Hepatocyte (in vitro differentiated cells): ENCODE measurements at regions not wholly inside any gene's neighbourhood (a gene's known extent, or its start where the extent isn't known, plus 50 kb on each side); places are given as distances from the start of the nearest gene placed in this dataset.

ENCODE experiments used
- EZH2 ChIP-seq: fragments of 200-600 bp; sonication (generic); IDR thresholded peaks from 2 replicates; pipeline ENCODE4 v1.6.1; 2016; ENCODE audit warnings: antibody characterized with exemption, mild to moderate bottlenecking, borderline replicate concordance
- TF ChIP-seq, protein P1 (sequence below): fragments of 200-600 bp; sonication (generic); IDR thresholded peaks from 2 replicates; pipeline ENCODE4 v1.5.1; 2016; ENCODE audit warnings: antibody characterized with exemption, mild to moderate bottlenecking; ENCODE audit not compliant: poor library complexity

DNA sequence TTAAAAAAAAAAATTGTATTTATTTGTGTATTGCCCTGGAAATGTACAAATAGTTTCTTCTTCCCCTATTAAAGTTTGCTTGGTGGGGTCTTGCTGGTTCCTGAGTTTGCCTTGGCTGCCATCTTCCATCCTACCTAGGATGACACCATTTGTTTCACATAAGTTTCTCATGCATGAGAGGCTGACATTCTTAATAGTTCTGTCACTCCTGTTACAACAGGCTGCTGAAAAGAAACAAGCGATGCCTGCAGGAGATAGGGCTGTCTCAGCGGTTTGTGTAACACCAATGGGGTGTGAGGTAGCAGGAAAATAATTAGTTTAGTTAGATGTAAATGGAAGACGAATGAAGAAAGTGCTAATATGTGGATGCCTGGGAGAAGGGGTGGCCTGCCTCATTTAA, 1000.9 kb upstream of the RBFOX1 start:
- TF ChIP-seq, protein P1, sequence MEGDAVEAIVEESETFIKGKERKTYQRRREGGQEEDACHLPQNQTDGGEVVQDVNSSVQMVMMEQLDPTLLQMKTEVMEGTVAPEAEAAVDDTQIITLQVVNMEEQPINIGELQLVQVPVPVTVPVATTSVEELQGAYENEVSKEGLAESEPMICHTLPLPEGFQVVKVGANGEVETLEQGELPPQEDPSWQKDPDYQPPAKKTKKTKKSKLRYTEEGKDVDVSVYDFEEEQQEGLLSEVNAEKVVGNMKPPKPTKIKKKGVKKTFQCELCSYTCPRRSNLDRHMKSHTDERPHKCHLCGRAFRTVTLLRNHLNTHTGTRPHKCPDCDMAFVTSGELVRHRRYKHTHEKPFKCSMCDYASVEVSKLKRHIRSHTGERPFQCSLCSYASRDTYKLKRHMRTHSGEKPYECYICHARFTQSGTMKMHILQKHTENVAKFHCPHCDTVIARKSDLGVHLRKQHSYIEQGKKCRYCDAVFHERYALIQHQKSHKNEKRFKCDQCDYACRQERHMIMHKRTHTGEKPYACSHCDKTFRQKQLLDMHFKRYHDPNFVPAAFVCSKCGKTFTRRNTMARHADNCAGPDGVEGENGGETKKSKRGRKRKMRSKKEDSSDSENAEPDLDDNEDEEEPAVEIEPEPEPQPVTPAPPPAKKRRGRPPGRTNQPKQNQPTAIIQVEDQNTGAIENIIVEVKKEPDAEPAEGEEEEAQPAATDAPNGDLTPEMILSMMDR: no peak
- TF ChIP-seq EZH2: no peak
